Ishikawa (cell line): ENCODE measurements at regions not wholly inside any gene's neighbourhood (a gene's known extent, or its start where the extent isn't known, plus 50 kb on each side); places are given as distances from the start of the nearest gene placed in this dataset.

Experiments used
- CEBPB ChIP-seq: IDR thresholded peaks from 2 replicates; pipeline ENCODE4 v1.6.1; 2012
- CREB1 ChIP-seq: IDR thresholded peaks from 2 replicates; pipeline ENCODE4 v1.6.1; 2012; ENCODE audit warnings: low read depth
- EGR1 ChIP-seq: IDR thresholded peaks from 2 replicates; pipeline ENCODE4 v1.6.1; 2012
- EP300 ChIP-seq: IDR thresholded peaks from 2 replicates; pipeline ENCODE4 v1.6.1; 2012; ENCODE audit warnings: borderline replicate concordance
- FOXM1 ChIP-seq: IDR thresholded peaks from 2 replicates; pipeline ENCODE4 v1.6.1; 2012; ENCODE audit warnings: low read depth, borderline replicate concordance
- NFIC ChIP-seq: IDR thresholded peaks from 2 replicates; pipeline ENCODE4 v1.6.1; 2012
- RAD21 ChIP-seq: IDR thresholded peaks from 2 replicates; pipeline ENCODE4 v1.6.1; 2012; ENCODE audit warnings: low read depth
- TAF1 ChIP-seq: IDR thresholded peaks from 2 replicates; pipeline ENCODE4 v1.6.1; 2012; ENCODE audit warnings: low read depth, mild to moderate bottlenecking
- TCF12 ChIP-seq: IDR thresholded peaks from 2 replicates; pipeline ENCODE4 v1.6.1; 2012; ENCODE audit warnings: low read depth
- TEAD4 ChIP-seq: IDR thresholded peaks from 2 replicates; pipeline ENCODE4 v1.6.1; 2012
- USF1 ChIP-seq: IDR thresholded peaks from 2 replicates; pipeline ENCODE4 v1.6.1; 2012
- YY1 ChIP-seq: IDR thresholded peaks from 2 replicates; pipeline ENCODE4 v1.6.1; 2012; ENCODE audit warnings: low read depth
- ZBTB7A ChIP-seq: IDR thresholded peaks from 2 replicates; pipeline ENCODE4 v1.6.1; 2012; ENCODE audit warnings: low read depth
- TF ChIP-seq, protein P1 (sequence below): IDR thresholded peaks from 2 replicates; pipeline ENCODE4 v1.6.1; 2012; ENCODE audit warnings: low read depth, mild to moderate bottlenecking
- TF ChIP-seq, protein P2 (sequence below): IDR thresholded peaks from 2 replicates; pipeline ENCODE4 v1.6.1; 2012

GRCh38 chr13:80654638-80655249 is 313.8 kb upstream of the SPRY2 start:
- TF ChIP-seq, protein P1, sequence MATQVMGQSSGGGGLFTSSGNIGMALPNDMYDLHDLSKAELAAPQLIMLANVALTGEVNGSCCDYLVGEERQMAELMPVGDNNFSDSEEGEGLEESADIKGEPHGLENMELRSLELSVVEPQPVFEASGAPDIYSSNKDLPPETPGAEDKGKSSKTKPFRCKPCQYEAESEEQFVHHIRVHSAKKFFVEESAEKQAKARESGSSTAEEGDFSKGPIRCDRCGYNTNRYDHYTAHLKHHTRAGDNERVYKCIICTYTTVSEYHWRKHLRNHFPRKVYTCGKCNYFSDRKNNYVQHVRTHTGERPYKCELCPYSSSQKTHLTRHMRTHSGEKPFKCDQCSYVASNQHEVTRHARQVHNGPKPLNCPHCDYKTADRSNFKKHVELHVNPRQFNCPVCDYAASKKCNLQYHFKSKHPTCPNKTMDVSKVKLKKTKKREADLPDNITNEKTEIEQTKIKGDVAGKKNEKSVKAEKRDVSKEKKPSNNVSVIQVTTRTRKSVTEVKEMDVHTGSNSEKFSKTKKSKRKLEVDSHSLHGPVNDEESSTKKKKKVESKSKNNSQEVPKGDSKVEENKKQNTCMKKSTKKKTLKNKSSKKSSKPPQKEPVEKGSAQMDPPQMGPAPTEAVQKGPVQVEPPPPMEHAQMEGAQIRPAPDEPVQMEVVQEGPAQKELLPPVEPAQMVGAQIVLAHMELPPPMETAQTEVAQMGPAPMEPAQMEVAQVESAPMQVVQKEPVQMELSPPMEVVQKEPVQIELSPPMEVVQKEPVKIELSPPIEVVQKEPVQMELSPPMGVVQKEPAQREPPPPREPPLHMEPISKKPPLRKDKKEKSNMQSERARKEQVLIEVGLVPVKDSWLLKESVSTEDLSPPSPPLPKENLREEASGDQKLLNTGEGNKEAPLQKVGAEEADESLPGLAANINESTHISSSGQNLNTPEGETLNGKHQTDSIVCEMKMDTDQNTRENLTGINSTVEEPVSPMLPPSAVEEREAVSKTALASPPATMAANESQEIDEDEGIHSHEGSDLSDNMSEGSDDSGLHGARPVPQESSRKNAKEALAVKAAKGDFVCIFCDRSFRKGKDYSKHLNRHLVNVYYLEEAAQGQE = no peak
- TF ChIP-seq ZBTB7A (no peak), EP300 (no peak), EGR1 (no peak), CEBPB (no peak), TEAD4 (no peak), TCF12 (no peak), YY1 (no peak), FOXM1 (no peak), RAD21 (no peak), TAF1 (no peak), NFIC (no peak), USF1 (no peak), CREB1 (no peak)
- TF ChIP-seq, protein P2, sequence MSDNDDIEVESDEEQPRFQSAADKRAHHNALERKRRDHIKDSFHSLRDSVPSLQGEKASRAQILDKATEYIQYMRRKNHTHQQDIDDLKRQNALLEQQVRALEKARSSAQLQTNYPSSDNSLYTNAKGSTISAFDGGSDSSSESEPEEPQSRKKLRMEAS = no peak

GRCh38 chr13:80649274-80649673 is 308.3 kb upstream of the SPRY2 start:
- TF ChIP-seq, protein P1 = no peak
- TF ChIP-seq EGR1 (no peak), NFIC (no peak), TAF1 (no peak), CEBPB (no peak), EP300 (no peak), FOXM1 (no peak), TCF12 (no peak), RAD21 (no peak), CREB1 (no peak), USF1 (no peak), YY1 (no peak), TEAD4 (no peak), ZBTB7A (no peak)
- TF ChIP-seq, protein P2 = no peak

- TF ChIP-seq USF1 (no peak), CREB1 (no peak), YY1 (no peak), EP300 (no peak), EGR1 (no peak), TEAD4 (no peak), TCF12 (no peak), NFIC (no peak)
- TF ChIP-seq, protein P2 = no peak
These were observed 301.7 kb upstream of the SPRY2 start for GRCh38 chr13:80642641-80643040.

DNA sequence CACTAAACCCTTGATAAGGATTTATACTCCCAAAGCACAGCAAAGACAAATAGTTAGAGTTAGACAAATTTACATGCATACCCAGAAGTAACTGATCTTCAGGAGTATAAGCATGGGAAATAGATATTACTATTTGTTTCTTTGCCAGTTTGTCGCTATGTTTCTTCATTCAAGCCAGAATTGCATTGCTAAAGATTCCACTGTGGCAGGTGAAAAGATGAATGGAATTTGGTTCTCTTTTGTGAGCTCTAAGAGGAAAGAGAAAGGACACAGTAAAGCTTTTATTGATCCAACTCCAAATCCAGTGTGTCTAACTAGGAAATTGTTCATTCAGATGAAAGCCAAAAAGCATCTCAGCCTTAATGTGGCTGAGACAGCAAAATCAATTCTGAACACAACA is 292.3 kb upstream of the SPRY2 start:
- TF ChIP-seq, protein P1 = no peak
- no peak for TF ChIP-seq USF1
- TF ChIP-seq YY1 = no peak
- no peak for TF ChIP-seq TAF1
- TF ChIP-seq NFIC = no peak
- no peak for TF ChIP-seq FOXM1
